Epithelial cell of esophagus (primary cell): ENCODE measurements at regions not wholly inside any gene's neighbourhood (a gene's known extent, or its start where the extent isn't known, plus 50 kb on each side); places are given as distances from the start of the nearest gene placed in this dataset.

Experiments
- DNase-seq: peaks from one replicate; pipeline ENCODE4 v3.0.0; 2010; ENCODE audit warnings: low read depth
- H3K4me3 ChIP-seq: 2 replicates; pipeline ENCODE4 v1.5.1; 2011; ENCODE audit warnings: mild to moderate bottlenecking, low read length, control low read depth
- CTCF ChIP-seq: IDR thresholded peaks from 2 replicates; pipeline ENCODE4 v1.5.1; 2011; ENCODE audit warnings: low read depth, mild to moderate bottlenecking, low read length, control low read depth, inconsistent platforms; ENCODE audit not compliant: insufficient read depth; ENCODE audit errors: missing control alignments

GRCh38 chr17:54849660-54850059 is 51.0 kb upstream of the TOM1L1 start:
- TF ChIP-seq CTCF: no peak
- no peak overlapping the region for H3K4me3 ChIP-seq

More at GRCh38 chr17:54849660-54850059, 51.0 kb upstream of the TOM1L1 start:
- no peak for DNase-seq
